GM21619 (cell line): ENCODE measurements at regions not wholly inside any gene's neighbourhood (a gene's known extent, or its start where the extent isn't known, plus 50 kb on each side); places are given as distances from the start of the nearest gene placed in this dataset.
"Not testable (repeated sequence)": the region's sequence is repeated elsewhere in the genome, so short reads cannot be mapped to it uniquely, and the experiment has no call there.

ENCODE experiments used
- ATAC-seq: cut with Tn5 transposase; IDR thresholded peaks from one replicate; pipeline ENCODE4 v1.9.1; 2021; ENCODE audit not compliant: unreplicated experiment

GRCh38 chr4:77438549-77438948 lies 167.1 kb upstream of the CXCL13 start:
- no peak for ATAC-seq

- no peak for ATAC-seq
Observed at GRCh38 chr4:77443941-77444340, 161.7 kb upstream of the CXCL13 start.

DNA sequence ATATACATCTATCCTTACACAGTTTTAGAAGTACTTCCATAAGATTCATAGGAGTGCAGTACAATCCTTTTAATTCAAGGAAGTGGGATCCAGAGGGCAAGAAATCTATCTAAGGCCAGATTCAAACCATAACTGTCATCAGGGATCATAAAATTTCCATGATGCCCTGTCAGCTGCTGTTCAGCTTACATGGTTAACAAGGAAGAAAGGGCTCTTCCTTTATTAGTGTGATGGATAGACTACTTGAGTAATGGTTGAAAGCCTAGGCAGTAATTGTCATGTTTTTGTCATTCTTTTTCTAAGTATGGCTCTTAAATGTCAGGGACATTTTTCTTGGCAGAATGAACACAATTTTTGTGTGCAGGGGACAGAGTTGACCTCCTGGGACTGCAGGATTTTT lies 159.8 kb upstream of the CXCL13 start:
- no peak for ATAC-seq

- ATAC-seq = no peak
Observed at GRCh38 chr4:77446601-77447000, 159.0 kb upstream of the CXCL13 start.

DNA sequence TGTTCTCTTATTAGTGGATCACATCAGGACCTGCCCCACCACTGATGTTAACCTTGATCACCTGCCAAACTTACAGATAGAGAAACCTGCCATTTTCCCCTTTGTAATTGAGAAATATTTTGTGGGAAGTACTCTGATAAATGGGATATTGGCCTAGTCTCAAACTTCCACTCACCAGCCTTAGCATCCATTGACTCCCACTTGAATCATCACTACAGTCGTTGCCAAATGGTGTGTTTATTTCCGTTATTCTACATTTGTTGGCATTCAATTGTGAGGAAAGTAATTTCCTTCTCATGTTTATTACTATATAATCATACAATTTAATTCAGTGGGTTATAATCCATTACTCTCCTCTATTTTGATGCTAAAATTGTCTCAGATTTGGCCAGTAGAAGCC lies 156.4 kb upstream of the CXCL13 start:
- no peak for ATAC-seq

DNA sequence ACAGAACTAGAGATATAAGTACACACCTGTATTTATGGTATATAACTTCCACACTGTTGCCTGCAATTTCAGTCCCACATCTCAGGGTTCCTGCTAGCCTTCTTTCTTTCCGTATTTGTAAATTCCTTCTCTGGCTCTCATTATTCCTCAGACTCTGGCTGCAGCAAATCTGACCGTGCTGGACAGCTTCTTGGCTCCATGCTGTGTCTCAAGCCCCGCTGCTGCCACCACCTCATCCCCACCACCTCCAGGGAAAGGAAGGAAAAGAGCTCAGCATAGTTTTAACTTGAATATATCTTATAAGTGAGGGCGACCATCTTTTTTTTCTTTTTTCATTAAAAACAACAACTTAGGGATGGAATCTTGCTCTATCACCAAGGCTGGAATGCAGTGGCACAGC lies 155.6 kb upstream of the CXCL13 start:
- no peak for ATAC-seq

DNA sequence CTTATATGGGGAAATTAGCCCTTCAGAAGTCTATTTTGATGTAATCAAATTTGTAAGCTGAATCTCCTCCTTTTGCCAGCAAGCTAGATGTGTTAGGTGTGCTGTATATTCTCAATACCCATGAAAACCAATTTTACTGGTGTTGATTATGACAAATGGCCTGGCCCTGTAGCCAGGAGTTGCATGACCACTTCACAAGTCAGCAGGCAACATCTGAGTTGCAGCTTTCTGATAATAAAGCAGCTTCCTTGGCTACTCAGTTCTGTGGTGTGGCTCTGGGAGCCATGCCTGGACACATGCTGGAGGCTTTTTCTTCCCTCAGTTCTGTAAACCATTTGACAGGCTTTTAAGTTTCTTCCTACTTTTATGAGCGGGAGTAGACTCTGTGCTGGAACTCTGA lies 154.1 kb upstream of the CXCL13 start:
- ATAC-seq = no peak

- not testable (repeated sequence) for ATAC-seq
Observed at GRCh38 chr4:77452117-77452516, 153.5 kb upstream of the CXCL13 start.

GRCh38 chr4:77453911-77454310 lies 151.7 kb upstream of the CXCL13 start:
- ATAC-seq = no peak

DNA sequence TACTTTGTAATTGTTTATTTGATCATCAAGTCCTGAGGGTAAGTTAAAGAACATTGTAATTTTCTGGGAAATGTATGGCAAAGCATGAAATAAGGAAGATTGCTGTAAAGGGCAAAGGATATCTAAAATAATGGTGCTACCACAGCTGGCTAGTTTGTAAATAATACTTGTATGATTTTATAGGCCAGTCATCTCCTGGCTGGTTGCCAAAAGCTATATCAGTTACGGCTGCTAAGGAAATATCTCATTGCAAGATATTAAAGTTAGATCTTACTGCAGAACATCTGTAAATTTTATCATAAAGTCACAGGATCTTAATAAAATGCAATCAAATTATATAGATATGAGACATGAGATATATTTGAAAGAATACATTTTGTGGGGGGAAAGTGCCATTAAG lies 150.8 kb upstream of the CXCL13 start:
- ATAC-seq = no peak

- not testable (repeated sequence) for ATAC-seq
Observed at GRCh38 chr4:77464100-77464499, 141.5 kb upstream of the CXCL13 start.

DNA sequence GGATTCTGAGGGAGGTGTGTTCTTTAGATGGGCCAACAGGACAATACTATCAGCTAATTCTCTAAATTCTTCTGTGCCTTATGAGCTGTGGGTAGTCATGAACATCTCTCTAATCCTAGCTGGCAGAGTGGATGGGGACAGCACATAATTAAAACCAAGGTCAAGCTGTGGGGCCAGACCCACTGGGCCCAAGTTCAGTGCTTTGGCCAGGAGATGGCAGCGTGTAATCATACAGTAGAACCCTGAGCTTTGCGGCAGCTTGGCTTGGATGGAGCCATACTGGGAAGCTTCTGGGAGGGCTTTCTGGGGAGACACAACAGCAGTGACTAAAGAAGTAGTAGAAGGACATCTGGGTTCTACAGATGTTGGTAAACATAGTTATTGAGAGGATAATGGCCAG lies 140.3 kb upstream of the CXCL13 start:
- ATAC-seq = no peak

DNA sequence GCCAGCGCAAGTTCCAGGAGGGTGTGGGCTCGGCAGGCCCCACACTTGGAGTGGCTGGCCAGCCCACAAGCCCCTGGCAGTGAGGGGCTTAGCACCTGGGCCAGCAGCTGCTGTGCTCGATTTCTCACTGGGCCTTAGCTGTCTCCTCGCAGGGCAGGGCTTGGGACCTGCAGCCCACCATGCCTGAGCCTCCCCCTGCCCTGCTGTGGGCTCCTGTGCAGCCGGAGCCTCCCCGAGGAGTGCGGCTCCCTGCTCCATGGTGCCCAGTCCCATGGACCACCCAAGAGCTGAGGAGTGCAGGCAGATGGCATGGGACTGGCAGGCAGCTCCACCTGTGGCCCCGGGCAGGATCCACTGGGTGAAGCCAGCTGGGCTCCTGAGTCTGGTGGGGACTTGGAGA lies 139.2 kb upstream of the CXCL13 start:
- ATAC-seq = no peak

- ATAC-seq = no peak
Observed at GRCh38 chr4:77471821-77472495, 133.7 kb upstream of the CXCL13 start.

DNA sequence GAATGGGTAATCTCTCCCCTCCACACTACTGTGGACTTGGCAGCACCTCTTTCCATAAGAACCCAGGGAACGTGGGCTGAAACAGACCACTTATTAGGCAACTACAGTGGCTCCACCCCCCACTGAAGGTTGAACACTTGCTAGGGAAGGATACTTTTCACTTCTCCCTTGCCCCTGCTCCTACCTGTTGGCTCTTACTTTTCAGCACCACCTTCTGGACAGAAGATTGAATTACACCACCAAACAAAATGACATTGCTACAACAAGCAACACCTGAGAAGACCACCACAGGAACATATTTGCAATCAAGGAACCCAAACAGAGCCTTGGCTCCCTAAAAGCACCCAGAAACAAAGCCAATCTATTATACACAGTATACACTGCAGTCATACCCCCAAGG lies 132.1 kb upstream of the CXCL13 start:
- no peak for ATAC-seq

DNA sequence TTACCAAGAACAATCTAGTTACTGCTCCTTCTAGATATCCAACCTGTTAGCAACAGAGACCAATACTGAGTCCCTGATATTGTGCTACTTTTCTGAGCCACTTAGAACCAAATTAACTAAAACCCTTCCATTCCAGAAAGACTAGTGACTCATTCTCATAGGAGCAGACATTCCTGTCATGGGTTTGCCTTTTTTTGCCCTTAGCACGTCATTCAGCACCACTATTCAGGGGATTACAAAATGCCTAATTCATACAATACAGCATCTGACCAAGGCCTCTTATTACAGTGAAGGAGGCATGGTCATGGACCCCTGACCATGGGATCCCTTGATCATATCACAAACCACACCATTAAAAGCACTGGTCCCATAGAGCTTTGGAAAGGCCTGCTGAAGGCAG lies 123.8 kb upstream of the CXCL13 start:
- ATAC-seq = no peak

- ATAC-seq = no peak
Observed at GRCh38 chr4:77488882-77489281, 116.7 kb upstream of the CXCL13 start.

- ATAC-seq = peak; percentile 60
Observed at GRCh38 chr4:77493120-77493752, 112.4 kb upstream of the CXCL13 start.

GRCh38 chr4:77493829-77494551 lies 111.6 kb upstream of the CXCL13 start:
- ATAC-seq = peak; percentile 42

- no peak for ATAC-seq
Observed at GRCh38 chr4:77496457-77496856, 109.2 kb upstream of the CXCL13 start.

- no peak for ATAC-seq
Observed at GRCh38 chr4:77500801-77501200, 104.8 kb upstream of the CXCL13 start.

DNA sequence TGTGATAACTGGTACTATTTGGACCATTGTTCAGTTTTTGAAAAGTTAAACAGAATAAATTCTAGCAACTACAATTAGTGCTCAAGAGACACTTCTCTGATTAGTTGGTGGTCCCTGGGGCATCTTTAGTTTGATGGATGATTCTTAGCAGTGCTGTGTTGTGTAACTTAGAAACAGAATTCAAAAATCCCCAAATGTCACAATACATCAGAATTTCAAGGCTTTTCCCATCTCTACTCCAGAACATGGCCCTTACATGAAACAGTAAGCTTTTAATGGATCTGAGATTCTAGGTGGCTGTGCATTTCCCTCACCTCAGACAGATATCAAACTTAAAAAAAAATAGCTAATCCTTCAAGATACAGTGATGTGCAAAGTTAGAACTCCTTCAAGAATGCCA lies 104.4 kb upstream of the CXCL13 start:
- ATAC-seq = no peak
